ENCODE measurements at regions not wholly inside any gene's neighbourhood (a gene's known extent, or its start where the extent isn't known, plus 50 kb on each side); places are given as distances from the start of the nearest gene placed in this dataset.
"Not testable (repeated sequence)": the region's sequence is repeated elsewhere in the genome, so short reads cannot be mapped to it uniquely, and the experiment has no call there.

- not testable (repeated sequence) for DNase-seq
Observed at GRCh38 chr2:111291566-111291965, 170.9 kb downstream of the BCL2L11 start.

DNA sequence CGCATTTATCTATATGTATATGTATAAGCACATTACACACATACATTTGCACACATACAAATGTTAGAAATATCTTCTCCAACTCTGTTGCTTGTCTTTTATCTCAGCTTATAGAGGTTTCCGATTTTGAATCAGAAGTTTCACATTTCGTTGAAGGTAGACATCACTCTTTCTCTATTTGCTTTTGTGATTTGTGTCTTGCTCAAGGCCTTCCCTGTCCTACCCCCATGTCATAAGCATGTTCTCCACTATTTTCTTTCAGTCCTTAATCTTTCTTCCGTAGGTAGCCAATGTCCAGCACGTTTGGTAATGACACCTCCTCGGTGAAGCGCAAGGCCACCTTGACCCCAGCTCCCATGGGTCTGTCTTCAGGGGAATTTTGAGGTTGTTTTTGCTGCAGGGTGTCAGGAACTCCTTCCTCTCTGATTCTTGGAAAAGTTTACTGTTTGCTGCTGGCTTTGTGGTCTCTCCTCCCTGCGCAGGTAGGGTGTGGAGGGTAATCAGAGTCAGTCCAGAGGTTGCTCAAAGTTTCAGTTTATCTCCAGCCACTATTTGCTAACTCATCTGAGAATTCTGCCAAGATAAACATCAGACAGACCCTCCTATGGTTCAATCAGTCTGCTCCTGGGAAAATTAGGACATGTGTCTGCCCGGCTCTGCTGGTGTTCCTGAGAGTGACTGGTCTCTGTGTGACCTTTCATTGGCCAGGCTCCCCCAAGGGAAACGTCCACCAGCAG lies 171.7 kb downstream of the BCL2L11 start:
- not testable (repeated sequence) for DNase-seq

- DNase-seq, result not testable (repeated sequence)
Observed at GRCh38 chr2:111294699-111295098, 174.0 kb downstream of the BCL2L11 start.

GRCh38 chr2:111296122-111296804 lies 175.5 kb downstream of the BCL2L11 start:
- not testable (repeated sequence) for DNase-seq

DNA sequence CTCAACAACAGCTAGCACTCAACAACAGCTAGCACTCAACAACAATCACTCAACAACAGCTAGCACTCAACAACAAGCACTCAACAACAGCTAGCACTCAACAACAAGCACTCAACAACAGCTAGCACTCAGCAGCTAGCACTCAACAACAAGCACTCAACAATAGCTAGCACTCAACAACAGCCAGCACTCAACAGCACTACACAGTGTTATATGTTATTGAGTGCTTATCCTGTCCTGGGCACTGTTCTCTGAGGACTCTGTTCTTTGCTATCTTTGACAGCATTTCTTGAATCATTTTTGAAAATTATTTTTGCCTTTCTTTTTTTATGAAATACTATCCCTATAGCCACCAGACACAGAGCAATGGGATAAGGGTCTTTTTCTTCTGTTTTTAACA lies 176.4 kb downstream of the BCL2L11 start:
- DNase-seq, result not testable (repeated sequence)

GRCh38 chr2:111298927-111299326 lies 178.2 kb downstream of the BCL2L11 start:
- not testable (repeated sequence) for DNase-seq

DNA sequence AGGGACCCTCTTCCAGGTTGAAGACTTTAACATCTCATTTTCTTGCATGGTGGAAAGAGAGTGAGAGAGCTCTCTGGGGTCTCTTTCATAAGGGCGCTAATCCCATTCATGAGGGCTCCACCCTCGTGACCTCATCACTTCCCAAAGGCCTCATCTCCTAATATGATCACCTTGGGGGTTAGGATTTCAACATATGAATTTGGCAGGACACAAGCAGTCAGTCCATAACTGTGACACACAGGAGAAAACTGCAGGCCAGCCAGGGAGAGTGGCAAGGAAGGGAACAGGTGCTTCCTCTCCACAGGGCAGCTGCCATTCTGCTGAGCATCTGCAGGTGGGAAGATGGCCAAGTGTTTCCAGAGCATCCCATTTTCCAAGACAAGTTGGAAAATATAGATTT lies 178.9 kb downstream of the BCL2L11 start:
- DNase-seq, result not testable (repeated sequence)

DNA sequence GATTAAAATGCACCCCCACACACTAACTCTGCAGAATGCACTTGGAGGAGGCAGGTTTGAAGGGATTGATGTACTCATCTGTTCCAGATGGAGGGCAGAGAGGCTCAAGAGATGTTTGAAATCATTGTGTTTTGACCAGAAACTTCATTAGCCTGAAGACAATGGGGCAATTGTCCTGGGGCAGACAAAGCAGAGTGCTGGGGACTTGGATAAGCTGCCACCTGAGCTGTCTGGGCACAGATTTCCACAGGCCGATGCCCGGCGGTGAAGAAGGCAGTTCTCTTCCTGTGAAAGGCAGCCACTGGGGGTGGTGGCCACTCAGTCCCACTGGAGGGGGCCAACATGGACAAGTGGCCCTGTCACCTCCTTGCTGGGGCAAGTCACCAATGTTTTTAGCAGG lies 181.0 kb downstream of the BCL2L11 start:
- not testable (repeated sequence) for DNase-seq

DNA sequence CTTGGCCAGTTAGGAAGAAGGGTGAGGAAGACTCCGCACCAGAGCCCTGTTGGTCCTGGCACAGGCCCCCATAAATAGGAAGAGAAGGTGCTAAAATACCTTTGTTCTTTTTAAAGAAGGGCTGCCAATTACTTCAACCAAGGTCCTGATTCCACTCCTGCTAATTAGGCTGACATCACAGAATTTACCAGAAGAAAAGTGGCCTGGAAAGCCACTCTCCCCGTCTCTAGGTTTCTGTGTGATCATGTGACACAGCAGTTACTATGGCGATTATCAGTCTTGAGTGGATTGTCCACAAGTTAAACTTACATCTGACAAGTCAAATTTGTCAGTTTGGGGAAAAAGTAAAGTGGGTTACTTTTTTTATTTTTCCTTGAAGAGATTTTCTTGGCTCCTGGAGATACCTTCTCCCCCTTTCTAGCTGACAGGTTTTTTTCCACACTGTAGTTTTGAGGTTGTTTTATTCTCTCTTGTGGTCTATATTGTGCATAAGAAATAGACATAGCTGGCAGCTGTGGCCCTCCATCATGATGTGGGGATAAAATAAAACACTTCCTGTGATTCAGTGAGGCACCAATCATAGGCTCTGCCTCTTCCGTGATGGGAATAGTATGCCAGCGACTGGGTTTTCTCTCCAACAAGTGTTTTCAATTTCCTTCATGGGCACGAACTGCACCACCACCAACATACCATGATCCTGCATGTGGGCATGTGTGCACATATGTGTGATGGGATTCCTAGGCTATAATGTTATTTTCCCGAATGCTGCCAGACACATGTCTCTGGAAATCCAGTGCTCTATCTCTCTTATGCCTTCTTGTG lies 181.9 kb downstream of the BCL2L11 start:
- DNase-seq, result not testable (repeated sequence)

- DNase-seq, result not testable (repeated sequence)
Observed at GRCh38 chr2:111307302-111307701, 186.6 kb downstream of the BCL2L11 start.

DNA sequence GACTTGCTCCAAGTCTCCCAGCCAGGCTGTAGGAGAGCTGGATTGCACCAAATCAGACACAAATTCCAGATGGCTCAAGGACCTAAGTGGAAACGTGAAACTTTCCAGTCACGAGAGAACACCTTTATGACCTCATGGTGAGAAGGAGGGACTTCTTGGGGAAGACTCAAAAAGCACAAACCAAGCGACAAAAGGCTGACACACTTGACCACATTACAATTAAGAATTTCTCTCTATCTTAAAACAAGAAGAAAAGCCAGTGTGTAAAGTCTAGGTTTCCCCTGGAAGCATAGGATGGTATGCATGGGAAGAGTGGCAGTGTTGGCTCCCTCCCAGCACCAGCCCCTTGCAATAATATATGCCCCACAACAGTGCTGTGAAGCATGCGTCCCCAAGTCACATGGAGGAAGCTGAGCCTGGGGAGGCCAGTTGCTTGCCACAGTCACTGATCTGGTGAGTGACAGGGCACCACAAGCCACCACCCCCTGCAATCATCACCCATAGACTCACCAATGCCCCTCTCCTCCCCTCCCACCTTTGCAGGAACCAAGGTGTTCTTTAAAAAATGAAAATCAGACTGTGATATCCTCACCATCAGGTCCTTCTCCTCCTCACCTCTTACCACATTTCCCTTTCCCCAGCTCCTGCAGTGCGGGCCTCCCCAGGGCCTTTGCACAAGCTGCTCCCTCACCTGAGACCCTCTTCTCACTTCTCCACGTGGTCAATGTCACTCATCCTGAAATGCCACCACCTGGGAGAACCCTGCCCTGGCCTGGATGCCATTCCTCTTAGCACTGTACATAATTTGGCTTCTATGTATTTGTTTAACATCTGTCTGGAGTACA lies 188.7 kb downstream of the BCL2L11 start:
- DNase-seq, result not testable (repeated sequence)

- DNase-seq, result not testable (repeated sequence)
Observed at GRCh38 chr2:111310395-111310794, 189.7 kb downstream of the BCL2L11 start.

DNA sequence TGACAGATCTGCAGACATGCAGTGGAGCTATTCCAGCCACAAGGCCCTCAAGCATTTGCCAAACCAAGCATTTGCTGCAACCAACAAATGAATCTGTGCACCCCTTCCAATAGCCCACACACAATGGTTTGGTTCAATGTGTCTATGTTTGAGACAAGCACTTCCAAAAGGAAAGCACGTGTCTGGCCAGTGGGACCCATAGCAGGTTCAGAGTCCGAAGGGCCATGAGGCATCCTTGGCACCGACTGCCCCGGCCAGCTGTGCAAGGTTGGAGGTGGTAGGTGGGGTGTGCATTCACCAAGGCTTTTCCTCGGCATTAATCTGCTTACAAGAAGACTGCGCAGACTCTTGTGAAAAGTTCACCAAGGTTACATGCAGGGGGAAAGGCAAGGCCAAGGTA lies 190.9 kb downstream of the BCL2L11 start:
- DNase-seq, result not testable (repeated sequence)

DNA sequence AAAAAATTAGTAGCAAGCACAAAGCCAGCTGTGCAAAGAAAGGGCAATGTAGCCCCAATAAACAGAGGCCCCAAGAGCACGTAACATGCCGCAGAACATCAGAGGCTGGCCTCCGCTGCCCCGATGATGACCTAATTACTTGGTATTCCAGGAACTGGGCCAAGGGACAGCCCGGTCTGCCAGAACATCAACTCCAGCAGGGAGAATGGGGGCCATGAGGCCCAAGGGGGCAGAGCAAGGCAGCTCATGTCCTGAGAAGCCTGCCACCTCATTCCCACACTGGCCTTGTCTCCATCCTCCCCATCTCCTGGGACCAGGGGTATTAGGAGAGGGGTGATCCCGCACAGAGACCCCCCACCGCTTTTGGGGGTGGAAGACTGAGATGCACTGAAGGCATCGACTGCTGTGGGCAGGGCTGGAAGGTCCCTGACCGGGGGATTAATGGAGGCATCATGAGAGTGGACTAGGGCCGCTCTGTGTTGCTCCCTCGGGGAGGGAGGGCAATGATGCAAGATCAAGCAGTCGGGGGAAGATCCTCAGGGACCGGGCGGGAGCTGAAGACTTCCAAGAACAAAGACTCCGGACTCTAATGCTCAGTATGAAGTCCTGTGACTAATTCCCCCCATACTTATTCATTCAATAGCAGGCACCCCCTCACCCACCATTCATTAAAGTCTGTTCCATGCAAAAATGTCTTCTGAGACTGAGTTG lies 192.3 kb downstream of the BCL2L11 start:
- DNase-seq, result peak; percentile 66

- DNase-seq, result not testable (repeated sequence)
Observed at GRCh38 chr2:111313711-111314110, 193.0 kb downstream of the BCL2L11 start.

GRCh38 chr2:111315188-111315917 lies 194.6 kb downstream of the BCL2L11 start:
- DNase-seq, result not testable (repeated sequence)

GRCh38 chr2:111316221-111316741 lies 195.6 kb downstream of the BCL2L11 start:
- not testable (repeated sequence) for DNase-seq

DNA sequence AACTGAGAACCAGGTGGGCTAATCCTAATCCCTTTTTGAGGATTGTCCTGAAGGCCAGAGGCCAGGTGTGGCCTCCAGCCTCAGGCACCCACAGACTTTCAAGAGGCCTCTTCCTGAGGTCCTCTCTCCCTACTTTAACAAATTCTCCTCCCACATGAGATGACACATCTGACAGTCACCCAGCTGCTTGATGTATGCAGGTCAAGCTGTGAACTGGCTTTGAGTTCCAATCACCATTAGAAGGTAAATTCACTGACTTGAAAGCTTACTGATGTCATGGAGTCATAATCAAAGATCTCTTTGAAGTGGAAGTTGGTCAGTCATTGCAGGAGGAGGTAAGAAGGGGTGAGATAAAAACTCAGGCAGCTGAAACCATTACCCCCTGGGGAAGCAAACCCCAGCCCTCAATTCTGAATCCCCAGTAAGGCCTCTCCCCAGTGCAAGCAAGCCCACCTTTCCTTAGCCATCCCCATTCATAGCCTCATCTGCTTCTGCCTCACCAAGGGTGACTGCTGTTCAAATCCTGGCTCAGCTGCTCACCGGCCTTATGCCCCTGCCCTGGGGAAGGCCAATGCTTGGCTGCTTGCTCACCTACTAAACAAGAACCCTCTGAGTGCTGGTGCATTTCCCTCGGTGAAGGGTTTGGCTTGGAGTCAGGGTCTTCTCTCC lies 196.3 kb downstream of the BCL2L11 start:
- DNase-seq, result not testable (repeated sequence)

DNA sequence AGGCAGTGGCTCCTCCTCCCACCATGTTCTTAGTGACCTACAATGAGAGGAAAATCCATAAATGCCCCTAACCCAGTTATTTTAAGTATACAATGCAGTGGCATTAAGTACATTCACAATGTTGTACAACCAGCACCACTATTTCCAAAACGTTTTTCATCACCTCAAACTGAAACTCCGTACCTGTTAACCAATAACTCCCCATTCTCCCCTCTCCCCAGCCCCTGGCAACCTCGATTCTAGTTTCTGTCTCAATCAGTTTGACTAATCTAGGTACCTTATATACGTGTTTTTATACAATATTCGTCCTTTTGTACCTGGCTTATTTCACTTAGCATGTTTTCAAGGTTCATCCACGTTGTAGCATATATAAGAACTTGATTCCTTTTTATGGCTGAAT lies 198.8 kb downstream of the BCL2L11 start:
- not testable (repeated sequence) for DNase-seq

GRCh38 chr2:111320264-111320663 lies 199.6 kb downstream of the BCL2L11 start:
- not testable (repeated sequence) for DNase-seq

Measured in fibroblast of skin of right biceps (primary cell).